HCT116 (cell line): ENCODE measurements at regions not wholly inside any gene's neighbourhood (a gene's known extent, or its start where the extent isn't known, plus 50 kb on each side); places are given as distances from the start of the nearest gene placed in this dataset.

ENCODE experiments used
- ATAC-seq: fragments of 200-7000 bp; cut with Tn5 transposase; 2 replicates; pipeline ENCODE4 v1.9.1; 2020; ENCODE audit warnings: mild to moderate bottlenecking, moderate library complexity
- BruUV-seq: library from RNA; stranded (reverse); fragments of 400-500 nt; replicated peaks from 2 replicates; lab custom pipeline; 2021; lab: Mats Ljungman, UMichigan
- CTCF ChIA-PET: fragments of 300-600 bp; sonication (Branson Sonifier 250); formaldehyde crosslinking; loops from one replicate; lab custom pipeline; 2021; ENCODE audit warnings: antibody characterized with exemption; lab: Charles Lee
- POLR2A ChIA-PET: fragments of 300-600, 350-600 bp; sonication (Branson Sonifier 250); formaldehyde crosslinking; loops from one replicate; lab custom pipeline; 2021; ENCODE audit warnings: antibody characterized with exemption; lab: Charles Lee
- RAD21 ChIA-PET, 2 experiments: fragments of 300-600 bp; sonication (Branson Sonifier 250); formaldehyde crosslinking; loops; one replicate each; lab custom pipeline; 2023; ENCODE audit warnings: low total read pairs in 2 of 2; ENCODE audit not compliant: uncharacterized antibody in 2 of 2, unreplicated experiment in 2 of 2, low non-redundant PET in 1 of 2; lab: Charles Lee
- DNase-seq: peaks from one replicate; pipeline ENCODE4 v3.0.0-alpha.2; 2010; ENCODE audit warnings: low read depth, low spot score
- H2AFZ ChIP-seq: fragments of 200-600 bp; shearing (Covaris generic), sonication (generic); 2 replicates; pipeline ENCODE4 v1.6.1; 2017; ENCODE audit warnings: low read depth, mixed run types, mixed read lengths, antibody characterized with exemption, low read length; ENCODE audit not compliant: poor library complexity, severe bottlenecking
- H3K27ac ChIP-seq: 2 replicates; pipeline ENCODE4 v1.5.1; 2012; ENCODE audit warnings: low read depth, low read length
- H3K27me3 ChIP-seq: fragments of 200-600 bp; sonication (generic); 2 replicates; pipeline ENCODE4 v1.6.1; 2016; ENCODE audit warnings: mixed run types, low read length, mixed read lengths; ENCODE audit not compliant: insufficient read depth
- H3K36me3 ChIP-seq, 2 experiments: fragments of 200-500 bp in 1 of 2; fragments of 200-600 bp in 1 of 2; sonication (Bioruptor generic) in 1 of 2; sonication (generic) in 1 of 2; 2 replicates each; pipeline versions ENCODE4 v1.5.1 to v1.6.1; 2014 to 2016; ENCODE audit warnings: low read length in 2 of 2, inconsistent platforms in 1 of 2, mixed read lengths in 1 of 2, mixed run types in 1 of 2; ENCODE audit not compliant: insufficient read depth in 2 of 2, control insufficient read depth in 1 of 2
- H3K4me1 ChIP-seq, 2 experiments: fragments of 200-600 bp in 1 of 2; sonication (generic) in 1 of 2; 2 replicates each; pipeline versions ENCODE4 v1.5.1 to v1.6.1; 2012 to 2017; ENCODE audit warnings: low read length in 2 of 2, inconsistent platforms in 1 of 2, mild to moderate bottlenecking in 1 of 2, mixed read lengths in 1 of 2, mixed run types in 1 of 2, moderate library complexity in 1 of 2; ENCODE audit not compliant: insufficient read depth in 2 of 2, control insufficient read depth in 1 of 2
- H3K4me2 ChIP-seq: fragments of 200-600 bp; sonication (generic); 2 replicates; pipeline ENCODE4 v1.6.1; 2017; ENCODE audit warnings: mixed run types, low read length, mixed read lengths
- H3K4me3 ChIP-seq, 2 experiments: fragments of 200-600 bp in 1 of 2; sonication (generic) in 1 of 2; replicated peaks in 1 of 2; 2 replicates each; pipeline ENCODE4 v1.5.1; 2011 to 2016; ENCODE audit warnings: low read length in 2 of 2, control low read depth in 1 of 2, low read depth in 1 of 2, mild to moderate bottlenecking in 1 of 2, mixed read lengths in 1 of 2, mixed run types in 1 of 2
- H3K79me2 ChIP-seq: fragments of 200-600 bp; sonication (generic); 2 replicates; pipeline ENCODE4 v1.6.1; 2017; ENCODE audit warnings: mild to moderate bottlenecking, mixed run types, low read length, moderate library complexity, mixed read lengths; ENCODE audit not compliant: insufficient read depth
- H3K9ac ChIP-seq: fragments of 200-600 bp; sonication (generic); 2 replicates; pipeline ENCODE4 v1.6.1; 2016; ENCODE audit warnings: low read length, mixed read lengths
- H3K9me2 ChIP-seq: fragments of 200-600 bp; sonication (generic), shearing (Covaris generic); 2 replicates; pipeline ENCODE4 v1.6.1; 2017; ENCODE audit warnings: mixed run types, mild to moderate bottlenecking, moderate library complexity; ENCODE audit not compliant: insufficient read depth
- H3K9me3 ChIP-seq, 2 experiments: fragments of 200-500 bp in 1 of 2; fragments of 200-600 bp in 1 of 2; sonication (Bioruptor generic) in 1 of 2; sonication (generic) in 1 of 2; 2 replicates each; pipeline ENCODE4 v1.6.1; 2014 to 2017; ENCODE audit warnings: low read length in 2 of 2, mixed read lengths in 2 of 2, inconsistent platforms in 1 of 2, low read depth in 1 of 2, mild to moderate bottlenecking in 1 of 2, mixed run types in 1 of 2, moderate library complexity in 1 of 2; ENCODE audit not compliant: control insufficient read depth in 1 of 2, insufficient read depth in 1 of 2
- H4K20me1 ChIP-seq: fragments of 200-600 bp; sonication (generic), shearing (Covaris generic); 2 replicates; pipeline ENCODE4 v1.6.1; 2017; ENCODE audit warnings: mixed run types, mild to moderate bottlenecking, moderate library complexity; ENCODE audit not compliant: insufficient read depth
- CBX3 ChIP-seq: IDR thresholded peaks from 2 replicates; pipeline ENCODE4 v1.6.1; 2012; ENCODE audit warnings: low read depth
- EZH2 ChIP-seq: fragments of 200-600 bp; sonication (generic); IDR thresholded peaks from 2 replicates; pipeline ENCODE4 v1.6.1; 2017; ENCODE audit warnings: antibody characterized with exemption, mixed run types
- EZH2phosphoT487 ChIP-seq: fragments of 200-600 bp; IDR thresholded peaks from 2 replicates; pipeline ENCODE4 v1.6.1; 2018; ENCODE audit warnings: antibody characterized with exemption, borderline replicate concordance
- FOSL1 ChIP-seq: IDR thresholded peaks from 2 replicates; pipeline ENCODE4 v1.6.1; 2012; ENCODE audit warnings: low read depth
- JUND ChIP-seq: IDR thresholded peaks from 2 replicates; pipeline ENCODE4 v1.6.1; 2012
- POLR2AphosphoS5 ChIP-seq: IDR thresholded peaks from 2 replicates; pipeline ENCODE4 v1.6.1; 2011; ENCODE audit warnings: mild to moderate bottlenecking, low read depth, low read length, moderate library complexity
- RAD21 ChIP-seq: IDR thresholded peaks from 2 replicates; pipeline ENCODE4 v1.6.1; 2012; ENCODE audit warnings: low read depth, mild to moderate bottlenecking
- SRF ChIP-seq: IDR thresholded peaks from 2 replicates; pipeline ENCODE4 v1.6.1; 2012; ENCODE audit warnings: low read depth
- TCF7L2 ChIP-seq: IDR thresholded peaks from 2 replicates; pipeline ENCODE4 v1.7.0; 2011; ENCODE audit warnings: borderline replicate concordance, inconsistent platforms; ENCODE audit not compliant: insufficient read depth, insufficient read length; ENCODE audit errors: extremely low read depth
- intact Hi-C: fragments of 100-400 bp; cut with micrococcal nuclease; formaldehyde crosslinking; loops from 2 replicates; pipeline ENCODE4 v1.10.0; 2022
- TF ChIP-seq, protein P1 (sequence below): IDR thresholded peaks from 2 replicates; pipeline ENCODE4 v1.6.1; 2012
- TF ChIP-seq, protein P2 (sequence below): IDR thresholded peaks from 2 replicates; pipeline ENCODE4 v1.6.1; 2011; ENCODE audit warnings: mild to moderate bottlenecking, low read length, moderate library complexity; ENCODE audit not compliant: insufficient replicate concordance; ENCODE audit errors: extremely low read depth
- TF ChIP-seq, protein P3 (sequence below): IDR thresholded peaks from 2 replicates; pipeline ENCODE4 v1.6.1; 2012

DNA sequence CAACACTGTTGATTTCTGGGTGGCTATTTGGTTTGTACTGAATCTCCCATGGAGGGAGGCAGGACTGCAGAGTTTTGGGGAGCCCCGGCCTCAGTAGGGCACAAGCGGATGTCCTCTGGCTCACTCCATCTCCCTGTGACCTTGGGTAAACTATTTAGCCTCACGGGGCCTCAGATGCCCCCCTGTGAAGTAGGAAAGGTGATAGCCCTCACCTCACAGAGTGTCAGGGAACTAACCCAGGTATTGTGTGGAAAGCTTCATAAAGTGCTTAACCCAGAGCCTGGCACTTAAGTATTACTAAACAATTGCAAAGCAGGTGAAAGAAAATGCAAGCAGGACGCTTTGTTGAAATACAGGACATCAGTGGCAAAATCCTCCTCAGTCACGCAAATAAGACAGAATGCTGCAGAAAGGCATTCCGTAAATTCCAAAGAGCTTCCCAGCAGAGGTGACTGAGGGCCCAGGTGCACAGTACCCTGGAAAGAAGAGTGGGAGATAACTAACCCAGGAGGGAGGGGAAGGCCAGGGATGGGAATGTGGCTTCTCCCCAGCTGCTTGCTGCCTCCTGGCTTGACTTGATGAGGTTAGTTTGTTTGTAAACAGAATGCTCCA lies 436.3 kb downstream of the PRDM2 start (continued):
- TF ChIP-seq POLR2AphosphoS5 (no peak), TCF7L2 (no peak), RAD21 (no peak), JUND (no peak), FOSL1 (no peak), CBX3 (no peak)
- TF ChIP-seq, protein P1, sequence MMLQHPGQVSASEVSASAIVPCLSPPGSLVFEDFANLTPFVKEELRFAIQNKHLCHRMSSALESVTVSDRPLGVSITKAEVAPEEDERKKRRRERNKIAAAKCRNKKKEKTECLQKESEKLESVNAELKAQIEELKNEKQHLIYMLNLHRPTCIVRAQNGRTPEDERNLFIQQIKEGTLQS = no peak
- TF ChIP-seq, protein P2, sequence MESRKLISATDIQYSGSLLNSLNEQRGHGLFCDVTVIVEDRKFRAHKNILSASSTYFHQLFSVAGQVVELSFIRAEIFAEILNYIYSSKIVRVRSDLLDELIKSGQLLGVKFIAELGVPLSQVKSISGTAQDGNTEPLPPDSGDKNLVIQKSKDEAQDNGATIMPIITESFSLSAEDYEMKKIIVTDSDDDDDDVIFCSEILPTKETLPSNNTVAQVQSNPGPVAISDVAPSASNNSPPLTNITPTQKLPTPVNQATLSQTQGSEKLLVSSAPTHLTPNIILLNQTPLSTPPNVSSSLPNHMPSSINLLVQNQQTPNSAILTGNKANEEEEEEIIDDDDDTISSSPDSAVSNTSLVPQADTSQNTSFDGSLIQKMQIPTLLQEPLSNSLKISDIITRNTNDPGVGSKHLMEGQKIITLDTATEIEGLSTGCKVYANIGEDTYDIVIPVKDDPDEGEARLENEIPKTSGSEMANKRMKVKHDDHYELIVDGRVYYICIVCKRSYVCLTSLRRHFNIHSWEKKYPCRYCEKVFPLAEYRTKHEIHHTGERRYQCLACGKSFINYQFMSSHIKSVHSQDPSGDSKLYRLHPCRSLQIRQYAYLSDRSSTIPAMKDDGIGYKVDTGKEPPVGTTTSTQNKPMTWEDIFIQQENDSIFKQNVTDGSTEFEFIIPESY = no peak

DNA sequence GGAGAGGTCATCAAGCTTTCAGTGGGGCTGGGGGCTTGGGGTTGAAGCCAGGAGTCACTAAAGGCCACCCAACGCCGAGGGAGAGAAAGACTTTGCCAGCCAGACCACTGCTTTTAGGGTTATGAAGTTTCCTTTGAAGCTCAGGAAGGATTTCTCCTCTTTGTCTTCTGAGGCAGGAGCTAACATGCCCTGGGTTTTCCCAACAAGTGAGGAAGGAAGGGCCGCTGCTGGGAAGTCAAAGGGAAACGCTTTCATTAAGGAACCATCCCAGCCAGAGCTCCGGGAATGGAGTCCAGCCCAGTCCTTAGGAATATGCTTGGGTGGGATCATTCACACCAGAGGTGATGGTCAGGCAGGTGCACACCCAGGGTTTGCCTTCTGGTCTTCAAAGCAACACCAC lies 436.9 kb downstream of the PRDM2 start:
- ChIA-PET RAD21 (no interaction called here), CTCF (no interaction called here), POLR2A (no interaction called here)
- no peak overlapping the region for H3K27ac ChIP-seq
- H3K9me3 ChIP-seq = no peaks in the 10 kb centered on the region
- no TSS peak for BruUV-seq
- DNase-seq (no peak), ATAC-seq (no peak)
- no peaks in the 10 kb centered on the region for H3K4me1 ChIP-seq
- H3K9ac ChIP-seq = no peak overlapping the region
- H4K20me1 ChIP-seq = no peaks in the 10 kb centered on the region
- no peaks in the 10 kb centered on the region for H3K79me2 ChIP-seq
- H3K4me3 ChIP-seq = no peak overlapping the region
- peaks cover 12% of the 10 kb centered on the region; the same call in 1 of the 2 replicates for H3K27me3 ChIP-seq
- TF ChIP-seq, protein P3, sequence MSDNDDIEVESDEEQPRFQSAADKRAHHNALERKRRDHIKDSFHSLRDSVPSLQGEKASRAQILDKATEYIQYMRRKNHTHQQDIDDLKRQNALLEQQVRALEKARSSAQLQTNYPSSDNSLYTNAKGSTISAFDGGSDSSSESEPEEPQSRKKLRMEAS = no peak
- TF ChIP-seq EZH2 = no peak
- TF ChIP-seq, protein P1 = no peak
- no peak for TF ChIP-seq RAD21
- no peak for TF ChIP-seq POLR2AphosphoS5
- no peak for TF ChIP-seq EZH2phosphoT487
- TF ChIP-seq SRF = no peak
- TF ChIP-seq, all 23 proteins: peak for 0
- no peak overlapping the region for H3K4me2 ChIP-seq
- intact Hi-C loops = no loop called here
- no peak overlapping the region for H2AFZ ChIP-seq
- H3K36me3 ChIP-seq = no peaks in the 10 kb centered on the region
- H3K9me2 ChIP-seq = no peaks in the 10 kb centered on the region
